ENCODE measurements at regions not wholly inside any gene's neighbourhood (a gene's known extent, or its start where the extent isn't known, plus 50 kb on each side); places are given as distances from the start of the nearest gene placed in this dataset.

- no peak for DNase-seq (ENCODE audit: low spot score)
Measured at GRCh38 chr6:113442040-113442439, 415.1 kb upstream of the MARCKS start.

DNA sequence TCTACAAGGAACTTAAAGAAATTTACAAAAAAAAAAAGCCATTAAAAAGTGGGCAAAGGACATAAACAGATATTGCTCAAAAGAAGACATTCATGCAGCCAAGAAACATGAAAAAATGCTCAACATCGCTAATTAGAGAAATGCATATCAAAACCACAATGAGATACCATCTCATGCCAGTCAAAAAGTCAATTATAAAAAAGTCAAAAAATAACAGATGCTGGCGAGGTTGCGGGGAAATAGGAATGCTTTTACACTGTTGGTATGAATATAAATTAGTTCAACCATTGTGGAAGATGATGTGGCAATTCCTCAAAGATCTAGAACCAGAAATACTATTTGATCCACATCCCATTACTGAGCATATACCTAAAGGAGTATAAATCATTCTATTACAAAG, 411.9 kb upstream of the MARCKS start:
- DNase-seq (ENCODE audit: low spot score), result no peak

DNA sequence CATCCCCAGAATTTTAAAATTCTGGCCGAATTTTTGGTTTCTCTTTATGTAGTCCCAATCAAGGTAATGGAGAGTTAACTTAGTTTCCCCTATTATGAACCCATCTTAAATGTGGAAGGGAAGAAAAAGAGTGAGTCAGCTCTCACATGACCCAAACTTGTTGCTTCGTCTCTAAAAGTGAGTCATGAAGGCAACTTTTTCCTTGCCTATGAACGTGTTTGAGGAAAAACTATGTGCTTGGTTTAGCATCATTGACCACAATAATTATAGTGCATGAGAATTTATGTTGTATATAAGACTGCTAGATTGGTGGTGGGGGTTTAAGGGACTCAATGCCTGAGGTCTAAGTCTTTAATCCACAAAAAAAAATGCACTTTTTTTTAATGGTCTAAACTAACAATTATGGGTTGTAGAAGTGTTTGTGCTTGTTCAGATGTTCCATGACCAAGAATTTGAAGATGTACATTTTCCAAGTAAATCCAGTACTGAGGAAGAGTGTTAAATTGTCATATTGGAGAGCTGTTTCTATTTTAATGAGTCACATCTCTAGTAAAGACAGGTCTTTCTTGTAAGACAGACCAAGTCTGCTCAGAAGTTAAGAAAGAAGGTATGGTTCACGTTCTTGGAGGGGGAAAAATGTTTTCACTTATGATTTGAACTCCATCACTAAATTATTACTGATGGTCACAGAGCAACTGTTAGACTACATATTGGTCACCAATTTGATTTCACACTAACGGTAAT, 409.9 kb upstream of the MARCKS start:
- no peak for DNase-seq (ENCODE audit: low spot score)

- no peak for DNase-seq (ENCODE audit: low spot score)
Measured at GRCh38 chr6:113449051-113449450, 408.1 kb upstream of the MARCKS start.

- no peak for DNase-seq (ENCODE audit: low spot score)
Measured at GRCh38 chr6:113450061-113450465, 407.1 kb upstream of the MARCKS start.

DNA sequence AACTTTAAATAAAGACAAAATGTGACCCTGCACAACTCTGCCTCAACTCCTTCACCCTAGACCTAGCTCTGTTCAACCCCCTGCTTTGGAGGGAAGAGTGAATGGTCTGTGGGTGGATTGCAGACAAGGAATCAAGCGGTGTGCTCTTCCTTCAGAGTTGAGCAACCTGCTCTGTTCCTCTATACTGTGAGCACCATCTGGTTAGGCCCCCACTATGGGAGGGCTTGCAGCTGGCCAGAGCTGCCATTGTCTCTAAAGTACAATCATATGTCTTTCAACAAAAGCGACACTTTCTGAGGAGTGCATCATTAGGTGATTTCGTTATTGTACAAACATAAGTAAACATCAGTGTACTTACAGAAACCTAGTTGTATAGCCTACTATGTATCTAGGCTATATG, 406.1 kb upstream of the MARCKS start:
- no peak for DNase-seq (ENCODE audit: low spot score)

DNA sequence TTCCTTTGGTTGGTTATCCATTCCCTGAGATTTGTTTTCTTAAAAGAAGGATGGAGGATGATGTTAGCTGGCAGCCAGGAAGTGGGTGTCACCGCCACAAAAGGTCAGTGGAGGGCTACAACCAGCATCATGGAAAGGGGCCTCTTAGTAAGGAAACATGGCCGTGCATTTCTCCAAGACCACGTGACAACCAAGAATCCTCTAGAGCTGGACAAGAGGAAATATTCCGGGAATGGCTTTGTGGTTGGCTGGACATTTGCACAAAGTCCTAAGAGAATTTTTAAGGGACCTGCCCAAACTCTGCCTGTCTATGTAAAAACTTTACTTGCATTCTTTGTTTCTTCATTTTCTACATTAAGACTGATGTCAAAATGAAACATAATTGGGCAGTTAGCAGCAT, 399.9 kb upstream of the MARCKS start:
- DNase-seq (ENCODE audit: low spot score), result no peak

- DNase-seq (ENCODE audit: low spot score), result no peak
Measured at GRCh38 chr6:113457751-113458150, 399.4 kb upstream of the MARCKS start.

GRCh38 chr6:113458368-113459010, 398.7 kb upstream of the MARCKS start:
- DNase-seq (ENCODE audit: low spot score), result no peak

- no peak for DNase-seq (ENCODE audit: low spot score)
Measured at GRCh38 chr6:113461153-113461932, 395.8 kb upstream of the MARCKS start.

DNA sequence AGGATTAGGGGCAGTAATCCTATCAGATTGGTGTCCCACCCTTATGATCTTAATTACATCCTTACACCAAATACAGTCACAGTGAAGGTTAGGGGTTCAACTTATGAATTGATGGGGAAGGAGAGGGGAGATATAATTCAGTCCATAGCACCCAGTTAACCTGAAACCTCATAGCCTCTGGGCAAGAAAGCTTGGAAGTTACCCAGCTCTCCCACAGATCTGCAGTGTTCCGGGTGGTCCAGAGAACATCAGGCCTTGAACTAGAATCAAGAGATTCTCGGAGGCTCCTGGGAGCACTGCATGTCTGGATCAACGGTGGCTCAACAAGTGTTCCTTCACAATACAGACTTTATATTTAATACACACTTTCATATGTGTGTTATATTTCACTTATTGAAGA, 392.6 kb upstream of the MARCKS start:
- DNase-seq (ENCODE audit: low spot score), result no peak

GRCh38 chr6:113464960-113465359, 392.2 kb upstream of the MARCKS start:
- no peak for DNase-seq (ENCODE audit: low spot score)

- DNase-seq (ENCODE audit: low spot score), result no peak
Measured at GRCh38 chr6:113466526-113466925, 390.6 kb upstream of the MARCKS start.

GRCh38 chr6:113475392-113475791, 381.8 kb upstream of the MARCKS start:
- no peak for DNase-seq (ENCODE audit: low spot score)

GRCh38 chr6:113476937-113477839, 380.0 kb upstream of the MARCKS start:
- DNase-seq (ENCODE audit: low spot score), result no peak

GRCh38 chr6:113480616-113481015, 376.5 kb upstream of the MARCKS start:
- DNase-seq (ENCODE audit: low spot score), result no peak

GRCh38 chr6:113481458-113481857, 375.7 kb upstream of the MARCKS start:
- DNase-seq (ENCODE audit: low spot score), result no peak

DNA sequence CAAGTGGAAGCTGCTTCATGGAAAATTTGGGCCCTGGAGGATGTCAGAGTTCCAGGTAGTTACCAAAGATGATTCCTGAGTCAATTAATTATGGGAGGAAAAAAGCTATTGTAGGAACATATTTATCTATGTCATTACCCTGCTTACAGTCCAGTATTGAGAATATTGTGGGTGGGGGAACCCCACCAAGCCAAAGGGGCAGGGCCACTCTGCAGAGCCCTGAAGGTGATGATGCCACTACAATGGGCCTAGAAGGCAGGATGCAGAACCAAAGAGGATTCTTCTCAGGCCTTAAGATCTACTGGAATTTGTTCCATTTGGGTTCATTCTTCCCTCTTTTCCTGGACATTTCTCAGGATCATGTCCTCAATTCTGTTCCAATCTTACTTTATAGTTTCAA, 375.2 kb upstream of the MARCKS start:
- no peak for DNase-seq (ENCODE audit: low spot score)

DNA sequence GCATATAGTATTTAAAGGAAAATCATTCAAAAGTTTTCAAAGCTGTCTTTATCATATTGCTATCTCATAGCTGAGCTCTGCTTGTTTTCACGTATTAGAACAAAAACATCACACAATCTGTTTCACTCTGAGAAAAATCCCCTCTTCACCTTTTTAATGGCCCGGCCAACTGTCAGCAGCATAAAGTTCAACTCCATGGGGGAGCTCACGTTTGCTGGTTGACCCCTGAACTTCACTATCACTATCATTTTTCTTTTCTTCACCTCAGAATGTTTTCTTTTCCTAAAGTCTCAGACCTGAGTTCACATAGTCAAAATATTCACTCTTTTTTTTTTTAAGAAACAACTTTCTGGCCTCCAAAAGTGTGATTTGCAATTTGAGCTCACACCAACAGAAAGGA, 374.4 kb upstream of the MARCKS start:
- DNase-seq (ENCODE audit: low spot score), result no peak

- DNase-seq (ENCODE audit: low spot score), result no peak
Measured at GRCh38 chr6:113486199-113486598, 370.9 kb upstream of the MARCKS start.

DNA sequence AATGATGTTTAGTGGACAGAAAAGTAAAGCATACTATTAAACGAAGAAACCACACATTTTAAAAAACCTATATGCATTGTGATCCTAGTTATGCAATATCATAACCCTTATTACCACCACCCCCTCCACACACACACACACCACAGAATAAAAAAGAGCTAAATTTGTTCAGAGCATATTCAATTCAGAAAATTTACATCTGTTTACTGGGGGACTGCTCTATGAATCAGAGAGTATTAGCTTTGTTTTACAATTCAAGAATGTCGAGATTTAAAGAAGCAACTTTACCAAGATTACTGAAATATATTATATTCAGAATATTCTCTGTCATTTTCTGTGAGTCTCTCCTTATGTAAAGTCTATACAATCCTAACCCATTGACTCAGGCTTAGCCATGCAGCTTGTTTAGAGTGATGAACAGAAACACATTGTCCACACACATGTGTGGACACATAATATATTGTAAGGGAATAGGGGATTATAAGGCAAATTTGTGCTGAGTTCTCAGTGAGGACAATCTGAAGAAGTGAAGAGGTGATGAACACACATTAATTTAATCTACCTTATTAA, 369.6 kb upstream of the MARCKS start:
- DNase-seq (ENCODE audit: low spot score), result no peak
